Caki2 (cell line): ENCODE measurements at regions not wholly inside any gene's neighbourhood (a gene's known extent, or its start where the extent isn't known, plus 50 kb on each side); places are given as distances from the start of the nearest gene placed in this dataset.
A peak's percentile ranks its signal among the peaks of the same experiment; 100 is the strongest.

ENCODE experiments used
- DNase-seq: peaks from one replicate; pipeline ENCODE4 v3.0.0-alpha.2; 2015; ENCODE audit warnings: low read depth
- in situ Hi-C: cut with HindIII; loops from 2 replicates; pipeline ENCODE4 v1.10.0; 2016; ENCODE audit warnings: low sequenced_read_pairs, low pct_unique_long_range_greater_than_20kb, mixed read lengths

- no peak for DNase-seq
- in situ Hi-C loops: loop anchor here (10.0 kb wide), 1 partner anchor 84 kb away; no protein-coding TSS in a partner anchor
Measured at GRCh38 chr7:156470399-156471320, 169.9 kb upstream of the RNF32 start.

GRCh38 chr7:156466955-156467625 lies 173.5 kb upstream of the RNF32 start:
- in situ Hi-C loops: no loop called here
- DNase-seq: no peak

GRCh38 chr7:156466272-156466671 lies 174.3 kb upstream of the RNF32 start:
- no peak for DNase-seq
- in situ Hi-C loops: no loop called here

GRCh38 chr7:156465186-156465585 lies 175.4 kb upstream of the RNF32 start:
- no peak for DNase-seq
- in situ Hi-C loops: no loop called here

- DNase-seq: no peak
- in situ Hi-C loops: no loop called here
Measured at GRCh38 chr7:156464339-156464738, 176.2 kb upstream of the RNF32 start.

- in situ Hi-C loops: no loop called here
- no peak for DNase-seq
Measured at GRCh38 chr7:156463280-156463679, 177.3 kb upstream of the RNF32 start.

- in situ Hi-C loops: no loop called here
- no peak for DNase-seq
Measured at GRCh38 chr7:156461881-156462665, 178.5 kb upstream of the RNF32 start.

GRCh38 chr7:156460858-156461627 lies 179.5 kb upstream of the RNF32 start:
- no peak for DNase-seq
- in situ Hi-C loops: no loop called here

GRCh38 chr7:156459582-156459981 lies 181.0 kb upstream of the RNF32 start:
- no peak for DNase-seq
- in situ Hi-C loops: no loop called here

GRCh38 chr7:156459067-156459466 lies 181.5 kb upstream of the RNF32 start:
- in situ Hi-C loops: no loop called here

GRCh38 chr7:156458011-156458410 lies 182.6 kb upstream of the RNF32 start:
- in situ Hi-C loops: no loop called here
- no peak for DNase-seq

More at GRCh38 chr7:156459067-156459466, 181.5 kb upstream of the RNF32 start:
- no peak for DNase-seq

GRCh38 chr7:156456503-156457115 lies 184.0 kb upstream of the RNF32 start:
- peak; percentile 25 for DNase-seq
- in situ Hi-C loops: no loop called here

- no peak for DNase-seq
- in situ Hi-C loops: no loop called here
Measured at GRCh38 chr7:156456032-156456431, 184.5 kb upstream of the RNF32 start.

GRCh38 chr7:156450473-156450872 lies 190.1 kb upstream of the RNF32 start:
- no peak for DNase-seq
- in situ Hi-C loops: no loop called here

- no peak for DNase-seq
- in situ Hi-C loops: no loop called here
Measured at GRCh38 chr7:156448918-156449317, 191.7 kb upstream of the RNF32 start.

GRCh38 chr7:156446990-156447389 lies 193.6 kb upstream of the RNF32 start:
- DNase-seq: no peak
- in situ Hi-C loops: no loop called here

- in situ Hi-C loops: no loop called here
- DNase-seq: no peak
Measured at GRCh38 chr7:156445997-156446761, 194.4 kb upstream of the RNF32 start.
